ENCODE measurements at regions not wholly inside any gene's neighbourhood (a gene's known extent, or its start where the extent isn't known, plus 50 kb on each side); places are given as distances from the start of the nearest gene placed in this dataset.

GRCh38 chr18:65349635-65350034 lies 401.2 kb upstream of the CDH7 start:
- TF ChIP-seq CTCF (IDR thresholded peaks at IDR 0.05), result no peak
- H3K27ac ChIP-seq, result no peak overlapping the region

GRCh38 chr18:65347446-65347845 lies 403.4 kb upstream of the CDH7 start:
- no peak overlapping the region for H3K4me3 ChIP-seq (ENCODE audit: low read depth in 1 of 2, low read length in 1 of 2)
- H3K36me3 ChIP-seq, result no peaks in the 10 kb centered on the region
- H3K27ac ChIP-seq, result no peak overlapping the region
- H3K27me3 ChIP-seq, result no peaks in the 10 kb centered on the region
- no peaks in the 10 kb centered on the region for H3K9me3 ChIP-seq
- no peak for TF ChIP-seq CTCF (IDR thresholded peaks at IDR 0.05)
- H3K4me1 ChIP-seq (ENCODE audit: control insufficient read depth in 1 of 2, insufficient read depth in 1 of 2, low read depth in 1 of 2, low read length in 1 of 2), result no peaks in the 10 kb centered on the region

More at GRCh38 chr18:65349635-65350034, 401.2 kb upstream of the CDH7 start:
- Histone ChIP-seq H3K36me3 (no peaks in the 10 kb centered on the region), H3K27me3 (no peaks in the 10 kb centered on the region), H3K4me3 (ENCODE audit: low read depth in 1 of 2, low read length in 1 of 2) (no peak overlapping the region), H3K9me3 (no peaks in the 10 kb centered on the region), H3K4me1 (ENCODE audit: control insufficient read depth in 1 of 2, insufficient read depth in 1 of 2, low read depth in 1 of 2, low read length in 1 of 2) (no peaks in the 10 kb centered on the region)

GRCh38 chr18:65346086-65346485 lies 404.7 kb upstream of the CDH7 start:
- Histone ChIP-seq H3K27ac (no peak overlapping the region), H3K27me3 (no peaks in the 10 kb centered on the region), H3K4me3 (ENCODE audit: low read depth in 1 of 2, low read length in 1 of 2) (no peak overlapping the region), H3K9me3 (no peaks in the 10 kb centered on the region), H3K36me3 (no peaks in the 10 kb centered on the region), H3K4me1 (ENCODE audit: control insufficient read depth in 1 of 2, insufficient read depth in 1 of 2, low read depth in 1 of 2, low read length in 1 of 2) (no peaks in the 10 kb centered on the region)
- no peak for TF ChIP-seq CTCF (IDR thresholded peaks at IDR 0.05)

- Histone ChIP-seq H3K9me3 (no peaks in the 10 kb centered on the region), H3K27me3 (no peaks in the 10 kb centered on the region), H3K36me3 (no peaks in the 10 kb centered on the region), H3K4me1 (ENCODE audit: control insufficient read depth in 1 of 2, insufficient read depth in 1 of 2, low read depth in 1 of 2, low read length in 1 of 2) (no peaks in the 10 kb centered on the region), H3K27ac (no peak overlapping the region), H3K4me3 (ENCODE audit: low read depth in 1 of 2, low read length in 1 of 2) (no peak overlapping the region)
- no peak for TF ChIP-seq CTCF (IDR thresholded peaks at IDR 0.05)
These were observed 407.2 kb upstream of the CDH7 start for GRCh38 chr18:65343571-65343970.

- H3K4me1 ChIP-seq (ENCODE audit: control insufficient read depth in 1 of 2, insufficient read depth in 1 of 2, low read depth in 1 of 2, low read length in 1 of 2), result no peaks in the 10 kb centered on the region
- H3K9me3 ChIP-seq, result no peaks in the 10 kb centered on the region
- no peaks in the 10 kb centered on the region for H3K36me3 ChIP-seq
- no peak overlapping the region for H3K27ac ChIP-seq
- H3K27me3 ChIP-seq, result no peaks in the 10 kb centered on the region
- H3K4me3 ChIP-seq (ENCODE audit: low read depth in 1 of 2, low read length in 1 of 2), result no peak overlapping the region
- TF ChIP-seq CTCF (IDR thresholded peaks at IDR 0.05), result no peak
These were observed 414.4 kb upstream of the CDH7 start for GRCh38 chr18:65336411-65336810.

- H3K4me3 ChIP-seq (ENCODE audit: low read depth in 1 of 2, low read length in 1 of 2), result no peak overlapping the region
- no peaks in the 10 kb centered on the region for H3K36me3 ChIP-seq
- H3K4me1 ChIP-seq (ENCODE audit: control insufficient read depth in 1 of 2, insufficient read depth in 1 of 2, low read depth in 1 of 2, low read length in 1 of 2), result no peaks in the 10 kb centered on the region
- TF ChIP-seq CTCF (IDR thresholded peaks at IDR 0.05), result no peak
- no peak overlapping the region for H3K27ac ChIP-seq
- no peaks in the 10 kb centered on the region for H3K27me3 ChIP-seq
- H3K9me3 ChIP-seq, result no peaks in the 10 kb centered on the region
These were observed 421.8 kb upstream of the CDH7 start for GRCh38 chr18:65329010-65329409.
